Panc1 (cell line): ENCODE measurements at regions not wholly inside any gene's neighbourhood (a gene's known extent, or its start where the extent isn't known, plus 50 kb on each side); places are given as distances from the start of the nearest gene placed in this dataset.

ENCODE experiments used
- CTCF ChIP-seq: fragments of 450-650 bp; IDR thresholded peaks from 2 replicates; pipeline ENCODE4 v1.5.1; 2017; ENCODE audit warnings: mild to moderate bottlenecking
- REST ChIP-seq, 2 experiments: IDR thresholded peaks; 2 replicates each; pipeline ENCODE4 v1.6.1; 2011 to 2012; ENCODE audit warnings: low read depth in 2 of 2, control low read depth in 1 of 2, low read length in 1 of 2, mild to moderate bottlenecking in 1 of 2, moderate library complexity in 1 of 2; ENCODE audit not compliant: insufficient read depth in 1 of 2
- SIN3A ChIP-seq: IDR thresholded peaks from 2 replicates; pipeline ENCODE4 v1.6.1; 2012; ENCODE audit warnings: low read depth, mild to moderate bottlenecking, low read length, moderate library complexity, borderline replicate concordance; ENCODE audit not compliant: insufficient read depth

DNA sequence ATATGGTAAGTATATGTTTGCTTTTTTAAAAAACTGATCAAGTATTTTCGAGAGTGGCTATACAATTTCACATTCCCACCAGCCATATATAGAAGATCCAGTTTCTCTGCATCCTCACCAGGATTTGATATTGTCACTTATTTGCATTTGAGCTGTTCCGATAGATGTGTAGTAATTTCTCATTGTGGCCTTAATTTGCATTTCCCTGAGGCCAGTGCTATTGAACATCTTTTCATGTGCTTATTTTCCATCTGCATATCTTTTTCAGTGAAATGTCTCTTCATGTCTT, 72.9 kb upstream of the VASH1 start:
- TF ChIP-seq SIN3A (no peak), CTCF (no peak), REST (IDR thresholded peaks at IDR 0.05; ENCODE audit: insufficient read depth in 1 of 2, low read depth in 2 of 2, low read length in 1 of 2) (no peak)
